ENCODE measurements at regions not wholly inside any gene's neighbourhood (a gene's known extent, or its start where the extent isn't known, plus 50 kb on each side); places are given as distances from the start of the nearest gene placed in this dataset.

DNA sequence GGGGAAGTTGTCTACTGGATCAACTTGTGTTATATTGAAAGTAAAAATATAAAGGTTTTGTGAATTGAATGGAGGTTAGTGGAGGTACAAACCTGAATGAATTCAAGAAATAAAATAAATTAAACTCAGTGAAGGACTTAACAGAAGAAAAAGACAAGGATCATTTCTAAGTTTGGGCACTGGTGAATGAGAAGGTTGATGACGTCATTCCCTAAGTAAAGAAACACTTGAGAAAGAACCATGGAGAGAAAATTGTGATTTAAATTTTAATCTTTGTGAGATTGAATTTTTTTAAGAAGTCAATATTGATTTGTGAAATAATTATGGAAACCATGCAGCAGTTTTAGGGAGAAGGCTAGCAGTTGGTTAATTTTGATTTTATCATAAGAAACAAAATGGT lies 900.3 kb upstream of the TYRP1 start:
- no peak for TF ChIP-seq L3MBTL2 (conservative IDR thresholded peaks at IDR 0.05)
- TF ChIP-seq SP1 (IDR thresholded peaks at IDR 0.05): no peak
- TF ChIP-seq ZNF384 (IDR thresholded peaks at IDR 0.05): no peak
- TF ChIP-seq ELF4 (IDR thresholded peaks at IDR 0.05): no peak
- no peak for TF ChIP-seq TARDBP (IDR thresholded peaks at IDR 0.05)
- TF ChIP-seq FOXM1 (IDR thresholded peaks at IDR 0.05; ENCODE audit: borderline replicate concordance): no peak
- TF ChIP-seq ARNT (IDR thresholded peaks at IDR 0.05): no peak
- TF ChIP-seq, protein P1, sequence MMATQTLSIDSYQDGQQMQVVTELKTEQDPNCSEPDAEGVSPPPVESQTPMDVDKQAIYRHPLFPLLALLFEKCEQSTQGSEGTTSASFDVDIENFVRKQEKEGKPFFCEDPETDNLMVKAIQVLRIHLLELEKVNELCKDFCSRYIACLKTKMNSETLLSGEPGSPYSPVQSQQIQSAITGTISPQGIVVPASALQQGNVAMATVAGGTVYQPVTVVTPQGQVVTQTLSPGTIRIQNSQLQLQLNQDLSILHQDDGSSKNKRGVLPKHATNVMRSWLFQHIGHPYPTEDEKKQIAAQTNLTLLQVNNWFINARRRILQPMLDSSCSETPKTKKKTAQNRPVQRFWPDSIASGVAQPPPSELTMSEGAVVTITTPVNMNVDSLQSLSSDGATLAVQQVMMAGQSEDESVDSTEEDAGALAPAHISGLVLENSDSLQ (IDR thresholded peaks at IDR 0.05): no peak
- TF ChIP-seq FOXA1 (IDR thresholded peaks at IDR 0.05): no peak
